NCI-H2227 treated with DMSO at 0.1 percent for 48 hours (cell line): ENCODE measurements at regions not wholly inside any gene's neighbourhood (a gene's known extent, or its start where the extent isn't known, plus 50 kb on each side); places are given as distances from the start of the nearest gene placed in this dataset.
A peak's percentile ranks its signal among the peaks of the same experiment; 100 is the strongest.

Experiments
- DNase-seq: peaks from one replicate; lab custom pipeline; 2025; lab: John Stamatoyannopoulos, UW

DNA sequence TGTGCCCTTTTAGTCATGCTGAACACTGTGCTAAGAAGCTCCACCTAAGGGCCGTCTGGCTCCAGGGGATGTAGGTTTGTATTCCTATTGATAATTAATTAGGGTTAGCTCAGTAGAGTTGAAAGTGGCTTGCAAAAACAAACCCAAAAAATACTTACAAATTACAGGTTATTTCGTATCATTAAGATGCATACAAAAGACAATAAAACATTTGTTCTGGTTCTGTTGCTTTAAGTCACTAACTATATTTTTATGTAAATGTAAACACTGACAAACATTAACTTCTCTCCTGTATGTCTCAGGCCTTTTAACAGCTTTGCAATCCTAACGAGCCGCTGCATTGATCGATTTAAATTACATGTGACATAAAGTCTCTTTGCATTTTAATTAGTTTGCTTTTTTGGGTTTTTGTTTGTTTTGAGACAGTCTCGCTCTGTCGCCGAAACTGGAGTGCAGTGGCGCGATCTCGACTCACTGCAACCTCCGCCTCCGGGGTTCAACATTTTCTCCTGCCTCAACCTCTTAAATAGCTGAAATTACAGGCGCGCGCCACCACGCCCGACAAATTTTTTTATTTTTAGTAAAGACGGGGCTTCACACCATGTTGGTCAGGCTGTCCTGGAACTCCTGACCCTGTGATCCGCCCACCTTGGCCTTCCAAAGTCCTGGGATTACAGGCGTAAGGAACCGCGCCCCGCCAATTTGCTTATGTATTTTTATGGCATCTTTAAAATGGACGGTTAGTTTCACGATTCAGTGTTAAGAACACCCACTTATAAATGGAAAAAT, 110.9 kb downstream of the HFE start:
- DNase-seq = no peak

GRCh38 chr6:26198722-26199056, 111.5 kb downstream of the HFE start:
- DNase-seq = no peak

GRCh38 chr6:26199057-26199772, 112.0 kb downstream of the HFE start:
- DNase-seq = peak; percentile 99

GRCh38 chr6:26199773-26200764, 112.8 kb downstream of the HFE start:
- peak; percentile 96 for DNase-seq

- no peak for DNase-seq
Observed at GRCh38 chr6:26200918-26201721, 113.9 kb downstream of the HFE start.

DNA sequence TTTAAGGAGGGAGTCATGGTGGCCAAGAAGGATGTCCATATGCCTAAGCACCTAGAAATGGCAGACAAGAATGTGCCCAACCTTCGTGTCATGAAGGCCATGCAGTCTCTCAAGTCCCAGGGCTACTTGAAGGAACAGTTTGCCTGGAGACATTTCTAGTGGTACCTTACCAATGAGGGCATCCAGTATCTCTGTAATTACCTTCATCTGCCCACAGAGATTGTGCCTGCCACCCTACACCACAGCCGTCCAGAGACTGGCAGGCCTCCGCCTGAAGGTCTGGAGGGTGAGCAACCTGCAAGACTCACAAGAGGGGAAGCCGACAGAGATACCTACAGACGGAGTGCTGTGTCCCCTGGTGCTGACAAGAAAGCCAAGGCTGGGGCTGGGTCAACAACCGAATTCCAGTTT, 115.0 kb downstream of the HFE start:
- DNase-seq = no peak

GRCh38 chr6:26202811-26203583, 115.8 kb downstream of the HFE start:
- DNase-seq = no peak

DNA sequence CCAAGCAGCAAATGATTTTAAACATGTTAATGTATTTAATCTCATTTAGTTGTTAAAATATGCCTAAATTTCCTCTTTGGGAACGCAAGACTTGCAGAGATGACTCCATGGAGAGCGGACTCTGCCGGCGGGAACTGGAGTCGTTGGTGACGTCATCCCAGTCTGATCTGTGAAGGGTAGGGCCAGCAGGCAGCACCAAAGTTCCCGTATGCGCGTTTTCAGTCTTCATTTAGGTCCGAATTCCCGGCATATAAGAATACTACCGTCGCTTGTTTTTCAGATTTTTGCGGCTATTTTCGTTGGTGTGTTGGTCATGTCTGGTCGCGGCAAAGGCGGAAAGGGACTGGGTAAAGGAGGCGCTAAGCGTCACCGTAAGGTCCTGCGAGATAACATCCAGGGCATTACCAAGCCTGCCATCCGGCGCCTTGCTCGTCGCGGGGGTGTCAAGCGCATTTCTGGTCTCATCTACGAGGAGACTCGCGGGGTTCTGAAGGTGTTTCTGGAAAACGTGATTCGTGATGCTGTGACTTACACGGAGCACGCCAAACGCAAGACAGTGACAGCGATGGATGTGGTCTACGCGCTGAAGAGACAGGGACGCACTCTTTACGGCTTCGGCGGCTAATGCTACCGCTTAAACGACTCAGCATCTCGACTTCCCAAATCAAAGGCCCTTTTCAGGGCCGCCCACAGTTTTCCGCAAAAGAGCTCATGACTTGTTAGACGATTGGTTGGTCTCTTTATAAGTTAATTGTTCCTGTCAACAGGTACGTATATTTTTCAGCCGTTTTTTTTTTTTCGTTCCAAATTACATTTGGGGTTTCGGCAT, 117.3 kb downstream of the HFE start:
- peak; percentile 97 for DNase-seq

DNA sequence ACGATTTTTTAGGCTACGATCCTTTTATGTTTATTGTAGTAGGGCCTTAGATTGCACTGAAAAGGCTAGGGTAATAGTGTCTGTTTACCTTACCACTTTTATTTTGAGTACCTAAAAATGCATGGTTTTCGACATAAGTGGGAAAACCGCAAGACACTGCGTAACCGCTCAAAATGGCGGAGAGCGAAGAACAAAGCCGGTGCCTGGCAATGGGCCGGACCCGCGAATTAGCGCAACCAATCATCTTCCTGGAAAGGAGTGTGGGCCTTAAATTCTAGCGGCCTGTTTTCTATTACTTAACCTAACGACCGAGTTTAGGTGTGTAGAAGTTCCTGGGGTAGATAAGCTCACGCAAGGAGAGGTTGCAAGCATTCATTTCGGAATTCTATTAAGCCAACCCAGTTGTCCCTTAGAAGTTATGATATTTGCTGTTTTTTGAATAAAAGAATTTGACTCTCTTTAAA, 118.0 kb downstream of the HFE start:
- DNase-seq = peak; percentile 83

GRCh38 chr6:26205625-26206574, 118.7 kb downstream of the HFE start:
- no peak for DNase-seq

GRCh38 chr6:26206868-26207801, 119.9 kb downstream of the HFE start:
- no peak for DNase-seq

- no peak for DNase-seq
Observed at GRCh38 chr6:26211963-26212362, 124.7 kb downstream of the HFE start.

DNA sequence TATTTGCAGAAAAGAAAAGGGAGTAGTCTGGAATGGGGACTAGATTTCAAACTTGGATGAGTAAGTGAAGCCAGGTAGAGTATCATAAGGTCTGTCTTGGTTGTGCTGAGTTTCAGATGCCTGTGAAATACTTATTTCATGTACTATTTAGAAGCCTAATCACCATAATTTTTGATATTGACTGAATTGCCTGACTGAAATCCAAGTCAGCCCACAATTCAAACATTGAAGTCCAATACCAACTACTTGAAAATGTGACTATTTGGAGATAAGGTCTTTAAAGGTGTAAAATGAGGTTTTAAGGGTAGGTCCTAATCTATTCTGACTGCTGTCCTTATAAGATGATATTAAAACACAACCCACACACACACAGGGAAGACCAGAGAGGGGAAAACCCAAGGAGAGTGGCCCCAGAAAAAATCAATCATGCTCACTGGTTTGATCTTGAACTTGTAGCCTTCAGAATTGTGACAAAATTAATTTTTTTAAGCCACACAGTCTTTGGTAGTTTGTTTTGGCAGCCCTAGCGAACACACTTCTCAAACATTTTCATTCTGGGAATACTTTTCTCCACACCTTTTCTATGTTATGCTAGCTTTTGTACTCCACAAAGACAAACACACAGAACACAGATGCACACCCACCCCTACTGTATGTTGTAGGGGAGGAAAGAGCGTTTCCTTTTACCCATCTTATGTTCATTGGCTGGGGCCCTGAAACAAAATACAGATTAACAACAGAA, 126.3 kb downstream of the HFE start:
- DNase-seq = no peak

DNA sequence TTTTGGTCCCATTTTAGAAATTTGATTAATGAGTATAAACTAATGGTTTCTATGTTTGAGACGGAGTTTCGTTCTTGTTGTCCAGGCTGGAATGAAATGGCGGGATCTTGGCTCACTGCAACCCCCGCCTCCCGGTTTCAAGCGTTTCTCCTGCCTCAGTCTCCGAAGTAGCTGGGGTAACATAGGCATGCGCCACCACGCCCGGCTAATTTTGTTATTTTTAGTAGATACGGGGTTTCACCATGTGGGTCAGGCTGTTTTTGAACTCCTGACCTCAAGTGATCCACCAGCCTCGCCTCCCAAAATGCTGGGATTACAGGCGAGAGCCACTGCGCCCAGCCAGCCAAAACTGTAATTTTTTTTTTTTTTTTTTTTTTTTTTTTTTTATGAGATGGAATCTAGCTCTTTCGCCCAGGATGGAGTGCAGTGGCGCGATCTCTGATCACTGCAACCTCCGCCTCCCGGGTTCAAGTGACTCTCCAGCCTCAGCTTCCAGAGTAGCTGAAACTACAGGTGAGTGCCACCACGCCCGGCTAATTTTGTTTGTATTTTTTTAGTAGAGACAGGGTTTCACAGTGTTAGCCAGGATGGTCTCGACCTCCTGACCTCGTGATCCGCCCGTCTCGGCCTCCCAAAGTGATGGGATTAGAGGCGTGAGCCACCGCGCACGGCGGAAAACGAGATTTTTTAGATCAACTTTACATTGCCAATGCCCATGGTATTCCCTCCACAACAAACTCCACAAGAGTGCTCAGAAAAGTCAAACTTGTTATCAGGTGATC, 127.8 kb downstream of the HFE start:
- DNase-seq = no peak

DNA sequence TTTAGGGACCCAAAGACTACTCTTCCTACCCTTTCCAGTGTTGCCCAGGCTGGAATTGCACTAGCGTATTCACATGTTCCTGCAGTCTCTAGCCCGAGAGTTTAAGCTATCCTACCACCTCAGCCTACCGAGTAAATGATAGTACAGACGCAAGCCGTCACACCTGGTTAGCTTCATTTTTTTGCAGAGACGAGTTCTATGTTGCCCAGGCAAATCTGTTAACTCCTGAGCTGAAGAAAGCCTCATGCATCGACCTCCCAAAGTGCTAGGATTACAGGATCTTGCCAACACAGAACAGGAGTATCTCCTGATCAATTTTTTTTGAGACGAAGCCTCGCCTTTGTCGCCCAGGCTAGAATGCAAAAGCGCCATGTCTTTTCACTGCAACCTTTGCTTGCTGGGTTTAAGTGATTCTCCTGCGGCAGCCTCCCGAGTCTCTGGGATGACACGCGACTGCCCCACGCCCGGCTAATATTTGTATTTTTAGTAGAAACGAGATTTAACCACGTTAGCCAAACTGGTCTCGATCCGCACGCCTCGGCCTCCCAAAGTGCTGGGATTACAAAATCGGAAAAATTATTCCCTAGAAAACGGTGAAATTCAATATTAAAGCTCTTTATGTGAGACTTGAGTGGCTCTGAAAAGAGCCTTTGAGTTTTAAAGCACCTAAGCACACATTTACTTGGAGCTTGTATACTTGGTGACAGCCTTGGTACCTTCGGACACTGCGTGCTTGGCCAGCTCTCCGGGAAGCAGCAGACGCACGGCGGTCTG, 128.5 kb downstream of the HFE start:
- no peak for DNase-seq
